ENCODE measurements at regions not wholly inside any gene's neighbourhood (a gene's known extent, or its start where the extent isn't known, plus 50 kb on each side); places are given as distances from the start of the nearest gene placed in this dataset.

DNA sequence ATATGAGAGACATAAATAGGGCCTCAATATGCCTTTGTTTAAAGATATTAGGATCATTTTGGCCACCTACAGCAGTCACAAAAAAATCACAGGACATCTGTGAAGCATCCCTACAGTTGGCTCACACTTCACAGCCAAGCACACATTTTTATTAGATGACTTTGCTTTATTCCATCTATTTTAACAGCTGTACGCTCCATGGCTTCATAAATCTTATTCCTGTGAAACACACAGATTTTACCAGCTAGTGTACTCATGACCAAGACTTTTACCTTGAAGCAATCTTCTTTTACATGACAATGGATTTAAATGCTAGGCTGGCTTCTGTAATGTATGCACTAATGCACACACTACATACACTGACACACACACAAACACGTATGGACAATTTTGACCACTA is 254.8 kb upstream of the PITRM1 start:
- TF ChIP-seq EZH2phosphoT487 (IDR thresholded peaks at IDR 0.05; ENCODE audit: borderline replicate concordance, low read length) (no peak), CTCF (conservative IDR thresholded peaks at IDR 0.05; ENCODE audit: low read depth, low read length) (no peak), EZH2 (IDR thresholded peaks at IDR 0.05; ENCODE audit: low read length, unreplicated experiment) (no peak)

Data from PC-3 (cell line).